Ishikawa (cell line): ENCODE measurements at regions not wholly inside any gene's neighbourhood (a gene's known extent, or its start where the extent isn't known, plus 50 kb on each side); places are given as distances from the start of the nearest gene placed in this dataset.

Source experiments
- EP300 ChIP-seq: IDR thresholded peaks from 2 replicates; pipeline ENCODE4 v1.6.1; 2012; ENCODE audit warnings: borderline replicate concordance
- NFIC ChIP-seq: IDR thresholded peaks from 2 replicates; pipeline ENCODE4 v1.6.1; 2012
- TAF1 ChIP-seq: IDR thresholded peaks from 2 replicates; pipeline ENCODE4 v1.6.1; 2012; ENCODE audit warnings: low read depth, mild to moderate bottlenecking
- YY1 ChIP-seq: IDR thresholded peaks from 2 replicates; pipeline ENCODE4 v1.6.1; 2012; ENCODE audit warnings: low read depth

- TF ChIP-seq YY1, result peak; percentile 42; the same call in 1 of the 2 replicates
- TF ChIP-seq EP300, result no peak
- TF ChIP-seq NFIC, result peak; percentile 47
- peak; percentile 35 for TF ChIP-seq TAF1
Measured at GRCh38 chr6:27188061-27188884, 59.2 kb upstream of the PRSS16 start.
